CD4-positive, alpha-beta T cell treated with Interleukin-15 for 4 hours (primary cell): ENCODE measurements at regions not wholly inside any gene's neighbourhood (a gene's known extent, or its start where the extent isn't known, plus 50 kb on each side); places are given as distances from the start of the nearest gene placed in this dataset.
A peak's percentile ranks its signal among the peaks of the same experiment; 100 is the strongest.

Experiments
- DNase-seq: peaks from one replicate; pipeline ENCODE4 v3.0.0-alpha.2; 2020; ENCODE audit warnings: low spot score

GRCh38 chr11:95547186-95547585 is 242.4 kb downstream of the FAM76B start:
- DNase-seq: no peak

GRCh38 chr11:95545116-95545875 is 244.3 kb downstream of the FAM76B start:
- no peak for DNase-seq

- DNase-seq: peak; percentile 2
These were observed 245.3 kb downstream of the FAM76B start for GRCh38 chr11:95544095-95544856.

- DNase-seq: no peak
These were observed 246.6 kb downstream of the FAM76B start for GRCh38 chr11:95542868-95543551.

GRCh38 chr11:95541715-95542114 is 247.9 kb downstream of the FAM76B start:
- no peak for DNase-seq

GRCh38 chr11:95536047-95536690 is 253.4 kb downstream of the FAM76B start:
- no peak for DNase-seq

- DNase-seq: no peak
These were observed 254.8 kb downstream of the FAM76B start for GRCh38 chr11:95534809-95535208.

- no peak for DNase-seq
These were observed 255.4 kb downstream of the FAM76B start for GRCh38 chr11:95534226-95534625.

- DNase-seq: no peak
These were observed 258.5 kb downstream of the FAM76B start for GRCh38 chr11:95531116-95531515.

- no peak for DNase-seq
These were observed 265.1 kb downstream of the FAM76B start for GRCh38 chr11:95524314-95525036.

GRCh38 chr11:95522874-95523273 is 266.7 kb downstream of the FAM76B start:
- DNase-seq: no peak

- no peak for DNase-seq
These were observed 267.7 kb downstream of the FAM76B start for GRCh38 chr11:95521862-95522261.

GRCh38 chr11:95521133-95521542 is 268.4 kb downstream of the FAM76B start:
- DNase-seq: no peak

- no peak for DNase-seq
These were observed 269.0 kb downstream of the FAM76B start for GRCh38 chr11:95520369-95521132.

GRCh38 chr11:95519912-95520311 is 269.7 kb downstream of the FAM76B start:
- no peak for DNase-seq

- no peak for DNase-seq
These were observed 272.1 kb downstream of the FAM76B start for GRCh38 chr11:95517453-95517852.

GRCh38 chr11:95516786-95517185 is 272.8 kb downstream of the FAM76B start:
- no peak for DNase-seq

GRCh38 chr11:95516175-95516574 is 273.4 kb downstream of the FAM76B start:
- no peak for DNase-seq

- DNase-seq: no peak
These were observed 274.2 kb downstream of the FAM76B start for GRCh38 chr11:95515371-95515770.

- DNase-seq: no peak
These were observed 275.0 kb downstream of the FAM76B start for GRCh38 chr11:95514416-95515110.
